Astrocyte of the cerebellum (primary cell): ENCODE measurements at regions not wholly inside any gene's neighbourhood (a gene's known extent, or its start where the extent isn't known, plus 50 kb on each side); places are given as distances from the start of the nearest gene placed in this dataset.

Source experiments
- DNase-seq: peaks from one replicate; pipeline ENCODE4 v3.0.0-alpha.2; 2011; ENCODE audit warnings: low read depth
- H3K4me3 ChIP-seq: 2 replicates; pipeline ENCODE4 v1.5.1; 2011; ENCODE audit warnings: mild to moderate bottlenecking, low read depth, low read length, moderate library complexity
- CTCF ChIP-seq: IDR thresholded peaks from 2 replicates; pipeline ENCODE4 v1.5.1; 2012; ENCODE audit warnings: low read length, low read depth, moderate library complexity, mild to moderate bottlenecking; ENCODE audit errors: missing control alignments
- in situ Hi-C: cut with HindIII; loops from 2 replicates; pipeline ENCODE4 v1.10.0; 2017; ENCODE audit warnings: low sequenced_read_pairs

GRCh38 chr17:77356690-77357201 lies 216.0 kb downstream of the SEC14L1 start:
- no peak for TF ChIP-seq CTCF

GRCh38 chr17:77358801-77359200 lies 218.0 kb downstream of the SEC14L1 start:
- DNase-seq, result no peak
- in situ Hi-C loops, result no loop called here
- TF ChIP-seq CTCF, result no peak
- H3K4me3 ChIP-seq, result no peak overlapping the region

More at GRCh38 chr17:77356690-77357201, 216.0 kb downstream of the SEC14L1 start:
- H3K4me3 ChIP-seq, result no peak overlapping the region
- DNase-seq, result no peak
- in situ Hi-C loops, result no loop called here

DNA sequence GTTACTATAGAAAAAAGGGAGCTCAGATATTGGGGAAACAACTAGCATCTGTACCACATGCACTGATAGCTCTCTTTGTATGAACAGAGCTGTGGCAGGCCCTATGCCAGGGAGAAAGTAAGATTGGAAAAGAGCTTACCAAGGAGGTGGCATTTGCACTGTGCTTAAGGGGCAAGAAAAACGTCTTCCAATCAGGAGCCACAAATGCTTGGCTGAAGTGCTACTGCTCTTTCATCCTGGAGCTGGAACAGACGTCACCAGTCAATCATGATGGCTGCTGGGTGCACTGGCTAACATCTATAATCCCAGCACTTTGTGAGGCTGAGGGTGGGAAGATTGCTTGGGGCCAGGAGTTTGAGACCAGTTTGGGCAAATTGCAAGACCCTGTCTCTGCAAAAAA lies 218.5 kb downstream of the SEC14L1 start:
- in situ Hi-C loops, result no loop called here
- no peak overlapping the region for H3K4me3 ChIP-seq
- DNase-seq, result no peak
- TF ChIP-seq CTCF, result no peak

- DNase-seq, result no peak
- H3K4me3 ChIP-seq, result no peak overlapping the region
- TF ChIP-seq CTCF, result no peak
- in situ Hi-C loops, result no loop called here
These were observed 221.3 kb downstream of the SEC14L1 start for GRCh38 chr17:77361986-77362620.

DNA sequence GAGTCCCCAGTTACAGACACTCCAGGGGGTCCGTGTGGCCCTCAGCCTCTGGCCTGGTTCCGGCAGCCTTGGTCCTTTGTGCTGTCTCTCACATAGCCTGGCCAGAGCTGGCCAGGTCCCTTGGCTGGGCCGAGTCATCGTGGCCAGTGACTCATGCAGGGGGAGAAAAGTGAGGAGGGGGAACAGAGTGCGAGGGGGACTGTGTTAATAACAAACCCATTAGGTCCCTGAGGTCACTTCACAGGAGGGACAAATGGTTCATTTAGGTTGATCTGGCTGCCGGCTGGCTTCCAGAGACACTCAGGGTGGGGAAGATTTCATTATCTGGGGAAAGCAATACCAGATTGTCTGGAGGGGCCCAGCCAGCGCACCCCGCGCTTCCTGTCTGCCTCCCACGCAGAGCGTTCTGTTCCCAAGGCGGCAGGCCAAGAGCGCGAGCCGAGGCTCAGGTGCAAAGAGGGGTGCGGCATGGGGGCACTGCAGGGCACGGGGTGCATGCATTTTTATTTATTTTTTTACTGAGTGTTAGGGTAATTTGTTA lies 223.1 kb downstream of the SEC14L1 start:
- no peak overlapping the region for H3K4me3 ChIP-seq
- no peak for DNase-seq
- in situ Hi-C loops, result no loop called here
- TF ChIP-seq CTCF, result no peak

GRCh38 chr17:77364381-77364911 lies 223.7 kb downstream of the SEC14L1 start:
- in situ Hi-C loops, result no loop called here
- no peak for DNase-seq
- no peak for TF ChIP-seq CTCF
- H3K4me3 ChIP-seq, result no peak overlapping the region
